GM19397 (cell line): ENCODE measurements at regions not wholly inside any gene's neighbourhood (a gene's known extent, or its start where the extent isn't known, plus 50 kb on each side); places are given as distances from the start of the nearest gene placed in this dataset.

Source experiments
- ATAC-seq: cut with Tn5 transposase; IDR thresholded peaks from one replicate; pipeline ENCODE4 v1.9.1; 2021; ENCODE audit warnings: mild to moderate bottlenecking, moderate library complexity; ENCODE audit not compliant: unreplicated experiment

DNA sequence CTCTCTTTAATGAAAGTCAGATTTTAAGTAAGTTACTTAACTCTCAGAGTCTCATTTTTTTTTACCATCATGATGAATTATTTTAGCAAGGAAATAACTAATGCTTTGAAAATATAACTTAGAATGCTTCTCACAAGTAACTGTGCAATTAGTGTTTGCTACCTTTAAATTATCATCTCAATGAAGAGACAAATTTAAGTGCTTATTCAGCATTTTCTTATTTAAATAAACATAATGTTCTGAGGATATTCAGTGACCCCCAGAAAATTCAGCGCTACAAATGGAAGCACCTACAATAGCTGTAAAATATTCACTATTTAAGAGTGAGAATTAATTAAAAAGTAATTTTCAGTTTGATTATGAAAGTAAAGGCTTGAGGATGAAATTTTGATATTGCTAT lies 527.2 kb downstream of the SLITRK1 start:
- no peak for ATAC-seq

DNA sequence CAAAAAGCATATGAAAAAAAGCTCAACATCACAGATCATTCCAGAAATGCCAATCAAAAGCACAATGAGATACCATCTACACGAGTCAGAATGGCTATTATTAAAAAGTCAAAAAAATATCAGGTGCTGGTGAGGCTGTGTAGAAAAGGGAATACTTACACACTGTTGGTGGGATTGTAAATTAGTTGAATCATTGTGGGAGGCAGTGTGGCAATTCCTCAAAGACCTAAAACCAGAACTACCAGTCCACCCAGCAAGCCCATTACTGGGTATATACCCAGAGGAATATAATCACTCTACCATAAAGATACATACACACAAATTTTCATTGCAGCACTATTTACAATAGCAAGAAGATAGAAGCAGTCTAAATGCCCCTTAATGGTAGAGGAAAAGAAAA lies 529.9 kb downstream of the SLITRK1 start:
- ATAC-seq, result no peak

DNA sequence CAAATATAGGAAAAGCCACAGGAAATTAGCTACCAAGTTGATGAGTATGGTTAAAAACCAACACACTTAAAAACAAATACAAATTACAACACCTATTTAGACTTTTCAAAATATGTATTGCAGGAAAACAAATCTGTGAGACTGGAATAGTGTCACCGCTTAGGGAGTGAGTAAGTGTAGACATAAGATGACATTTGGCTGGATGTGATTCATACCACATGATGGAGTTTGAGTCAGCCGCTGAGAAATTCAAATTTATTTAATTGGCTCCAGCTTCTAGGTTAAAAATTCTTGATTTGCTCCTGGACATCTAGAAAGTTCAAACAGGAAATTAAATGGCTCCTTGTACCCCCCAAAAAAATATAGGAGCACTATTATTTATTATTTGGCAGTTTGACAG lies 531.7 kb downstream of the SLITRK1 start:
- no peak for ATAC-seq

DNA sequence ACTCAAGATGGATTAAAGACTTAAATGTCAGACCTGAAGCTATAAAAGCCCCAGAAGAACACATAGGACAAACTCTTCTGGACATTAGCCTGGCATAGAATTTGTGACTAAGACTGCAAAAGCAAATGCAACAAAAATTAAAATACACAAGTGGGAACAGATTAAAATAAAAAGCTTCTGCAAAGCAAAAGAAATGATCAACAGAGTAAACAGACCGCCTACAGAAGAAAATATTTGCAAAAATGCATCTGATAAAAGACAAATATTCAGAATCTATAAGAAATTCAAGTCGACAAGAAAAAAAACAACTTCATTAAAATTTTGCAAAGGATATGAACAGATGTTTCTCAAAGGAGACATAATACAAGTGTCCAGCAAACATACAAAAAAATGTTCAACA lies 537.8 kb downstream of the SLITRK1 start:
- no peak for ATAC-seq

DNA sequence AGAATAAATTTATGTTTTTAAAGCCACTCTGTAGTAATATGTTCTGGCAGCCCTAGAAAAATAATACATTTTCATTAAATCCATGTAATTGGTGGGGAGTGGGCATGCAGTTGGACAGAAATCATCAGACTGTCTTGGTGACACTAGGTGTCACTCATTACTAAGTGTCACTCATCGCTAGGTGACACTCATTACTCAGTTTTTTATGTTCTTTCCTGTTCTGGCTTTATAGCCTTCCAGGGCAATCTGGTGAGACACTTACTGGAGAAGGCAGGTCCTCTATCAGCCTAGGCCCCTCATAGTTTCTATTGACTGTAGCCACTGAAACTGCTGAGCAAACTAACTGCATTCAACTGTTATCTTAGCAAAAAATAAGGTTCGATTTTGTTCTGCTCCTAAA lies 542.1 kb downstream of the SLITRK1 start:
- no peak for ATAC-seq

DNA sequence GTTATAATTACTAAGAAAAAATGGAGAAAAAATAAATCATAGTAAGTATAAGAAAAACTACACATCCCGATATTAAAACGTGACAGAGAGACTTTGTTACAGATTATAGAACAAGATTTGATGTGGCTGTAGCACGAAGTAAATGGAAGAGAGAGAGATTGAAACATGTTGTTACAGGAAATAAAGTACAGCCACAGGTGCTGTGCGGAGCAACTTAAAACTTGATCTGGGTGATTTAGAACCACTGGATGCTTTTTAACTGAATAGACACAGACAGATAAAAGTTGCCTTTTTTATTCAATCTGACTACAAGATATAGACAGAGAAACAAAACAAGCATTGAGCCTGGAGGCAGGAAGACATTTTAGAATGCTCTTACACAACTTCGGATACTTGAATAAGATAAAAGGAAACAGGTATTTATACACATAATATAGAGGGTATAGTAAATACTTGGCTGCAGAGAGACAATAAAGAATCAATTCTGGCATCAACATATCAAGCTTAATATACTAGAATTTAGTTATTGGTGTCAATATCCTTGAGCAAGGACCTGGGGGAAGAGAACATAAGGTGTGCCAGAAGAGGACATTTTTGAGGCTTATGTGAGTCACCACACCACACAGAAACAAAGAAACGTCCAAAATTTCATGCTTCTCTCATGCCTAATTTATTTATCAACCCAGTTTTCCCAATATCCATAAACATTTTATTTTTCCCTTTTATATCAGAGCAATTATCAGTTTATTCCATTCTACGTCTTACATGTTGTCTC lies 548.5 kb downstream of the SLITRK1 start:
- ATAC-seq, result no peak

DNA sequence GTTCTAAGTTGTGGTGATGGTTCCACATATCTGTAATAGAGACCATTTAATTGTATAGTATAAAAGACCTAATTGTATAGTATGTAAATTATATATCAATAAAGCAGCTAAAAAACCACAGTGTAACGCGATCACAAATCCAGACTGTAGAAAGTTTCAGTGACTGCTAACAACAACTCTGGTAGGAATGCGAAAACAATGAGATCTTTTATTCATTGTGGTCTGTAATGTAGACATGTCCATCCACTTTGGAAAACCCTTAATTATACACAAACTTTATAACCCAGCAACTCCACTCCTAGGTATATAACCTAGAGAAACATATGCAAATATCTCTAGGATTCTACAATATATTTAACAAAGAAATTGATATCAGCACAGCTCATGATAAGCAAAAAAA lies 549.5 kb downstream of the SLITRK1 start:
- no peak for ATAC-seq

DNA sequence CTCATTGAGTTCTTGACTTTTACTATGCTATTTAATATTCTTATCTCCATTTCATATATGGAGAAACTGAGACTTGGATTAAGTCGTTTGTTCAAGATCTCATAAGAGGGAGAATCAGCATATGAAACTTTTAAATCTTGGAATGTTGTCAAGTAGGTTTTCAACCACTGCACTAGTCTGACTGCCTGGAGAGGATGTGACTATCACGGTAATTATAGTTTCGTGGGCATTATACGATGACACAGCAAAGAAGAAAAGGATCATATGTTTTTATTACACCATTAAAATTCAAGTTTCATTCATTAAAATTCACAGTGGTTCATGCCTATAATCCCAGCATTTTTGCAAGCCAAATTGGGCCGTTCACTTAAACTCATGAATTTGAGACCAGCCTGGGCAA lies 555.2 kb downstream of the SLITRK1 start:
- no peak for ATAC-seq

DNA sequence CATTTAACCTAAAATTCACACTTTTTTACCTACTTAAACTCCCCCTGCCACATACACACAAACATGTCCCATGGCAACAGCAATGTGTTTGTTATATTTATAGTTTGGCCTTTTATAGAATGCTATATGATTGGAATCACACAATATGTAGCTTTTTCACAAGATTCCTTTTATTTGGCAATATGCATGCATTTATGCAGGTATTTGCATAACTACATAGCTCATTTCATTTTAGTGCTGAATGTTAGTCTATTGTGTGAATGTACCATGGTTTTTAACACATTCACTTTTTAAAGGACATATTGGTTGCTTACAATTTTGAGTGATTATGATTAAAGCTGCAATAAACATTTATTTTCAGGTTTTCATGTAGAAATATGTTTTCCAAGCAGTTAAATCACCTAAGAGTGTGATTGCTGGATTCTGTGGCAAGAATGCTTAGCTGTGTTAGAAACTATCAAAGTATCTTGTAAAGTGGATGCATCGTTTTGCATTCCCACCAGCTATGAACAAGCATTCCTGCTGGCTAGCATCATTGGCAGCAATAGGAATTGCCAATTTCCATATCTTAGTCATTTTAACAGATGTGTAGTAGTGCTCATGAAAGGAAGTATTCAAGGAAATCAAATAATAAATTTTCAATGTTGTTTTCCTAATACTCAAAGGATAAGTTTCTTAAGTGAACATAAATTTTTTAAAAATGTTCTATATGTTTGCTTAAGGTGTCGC lies 557.0 kb downstream of the SLITRK1 start:
- ATAC-seq, result no peak

DNA sequence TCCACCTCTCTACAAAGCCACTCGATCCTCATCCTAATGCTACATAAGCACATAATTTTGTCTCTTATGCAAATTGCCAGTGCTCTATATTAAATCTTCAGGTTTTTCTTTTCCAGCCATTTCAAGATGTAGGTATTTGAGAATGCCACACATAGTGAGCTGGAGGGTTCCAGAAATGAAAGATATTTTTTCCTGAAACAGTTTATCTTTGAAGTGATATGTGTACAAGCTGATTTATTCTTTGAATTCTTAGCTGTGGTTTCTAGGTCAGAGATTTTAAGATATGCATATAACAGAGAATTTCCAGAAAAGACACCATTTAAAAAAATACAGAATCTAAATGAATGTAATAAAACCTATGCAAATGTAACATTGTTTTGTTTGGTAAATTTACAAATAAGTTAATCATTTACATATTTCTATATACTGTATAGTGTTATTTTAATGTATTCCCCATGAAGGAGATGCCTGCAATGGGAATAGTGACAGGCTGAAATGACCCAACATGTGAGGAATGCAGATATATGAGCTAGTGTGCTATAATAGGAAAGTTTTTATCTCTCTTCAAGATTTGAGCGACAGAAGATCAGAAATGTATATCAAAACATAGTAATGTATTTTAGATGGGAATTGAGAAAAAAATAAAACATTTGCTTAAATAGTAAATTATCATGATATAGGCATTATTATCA lies 570.2 kb downstream of the SLITRK1 start:
- ATAC-seq, result no peak

DNA sequence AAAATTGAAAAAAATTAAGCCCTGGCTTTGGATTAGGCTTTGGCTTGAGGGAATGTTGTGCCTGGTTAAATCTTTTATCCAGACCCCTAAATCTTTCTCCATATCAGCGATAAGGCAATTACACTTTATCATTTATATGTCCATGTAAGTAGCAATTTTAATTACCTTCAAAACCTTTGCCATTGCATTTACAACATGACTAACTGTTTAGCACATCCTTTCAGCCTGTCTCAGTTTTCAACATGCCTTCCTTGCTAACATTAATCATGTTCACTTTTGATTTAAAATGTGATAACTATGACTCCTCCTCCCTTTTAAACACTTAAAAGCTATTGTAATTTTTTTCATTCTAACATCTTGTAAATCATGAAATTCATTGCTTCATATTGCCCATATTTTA lies 583.7 kb downstream of the SLITRK1 start:
- no peak for ATAC-seq

DNA sequence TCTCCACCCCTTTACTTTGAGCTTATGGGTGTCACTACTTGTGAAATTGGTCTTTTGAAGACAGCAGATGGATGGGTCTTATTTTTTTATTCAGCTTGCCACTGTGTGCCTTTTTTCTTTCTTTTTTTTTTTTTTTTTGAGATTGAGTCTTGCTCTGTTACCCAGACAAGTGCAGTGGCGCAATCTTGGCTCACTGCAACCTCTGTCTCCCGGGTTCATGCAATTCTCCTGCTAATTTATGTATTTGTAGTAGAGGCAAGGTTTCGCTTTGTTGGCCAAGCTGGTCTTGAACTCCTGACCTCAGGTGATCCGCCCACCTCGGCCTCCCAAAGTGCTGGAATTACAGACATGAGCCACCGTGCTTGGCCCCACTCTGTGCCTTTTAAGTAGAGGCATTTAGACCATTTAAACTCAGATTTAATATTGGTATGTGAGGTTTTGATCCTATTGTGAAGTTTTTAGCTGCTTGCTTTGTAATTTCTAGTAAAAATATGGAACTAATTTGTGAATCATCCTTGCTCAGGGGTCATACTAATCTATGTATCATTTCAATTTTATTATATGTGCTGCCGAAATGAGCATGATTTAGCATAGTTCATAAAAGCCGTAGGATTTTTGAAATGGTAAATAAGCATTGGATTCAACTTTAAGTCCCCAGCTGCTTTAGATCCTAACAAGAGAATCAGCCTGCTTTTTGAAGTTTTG lies 584.5 kb downstream of the SLITRK1 start:
- ATAC-seq, result no peak

DNA sequence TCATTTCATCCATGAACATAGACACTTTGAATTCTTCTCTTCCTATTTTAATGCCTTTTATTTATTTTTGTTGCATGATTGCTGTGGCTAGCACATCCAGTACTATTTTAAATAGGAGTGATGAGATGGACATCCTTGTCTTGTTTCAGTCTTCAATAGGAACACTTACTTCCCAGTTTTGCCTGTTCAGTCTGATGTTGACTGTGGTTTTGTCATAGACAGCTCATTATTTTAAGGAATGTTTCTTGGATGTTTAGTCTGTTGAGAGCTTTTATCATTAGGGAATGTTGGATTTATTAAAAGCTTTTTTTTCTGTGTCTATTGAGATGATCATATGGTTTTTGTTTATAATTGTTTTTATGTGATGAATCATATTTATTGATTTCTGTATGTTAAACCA lies 586.6 kb downstream of the SLITRK1 start:
- no peak for ATAC-seq

DNA sequence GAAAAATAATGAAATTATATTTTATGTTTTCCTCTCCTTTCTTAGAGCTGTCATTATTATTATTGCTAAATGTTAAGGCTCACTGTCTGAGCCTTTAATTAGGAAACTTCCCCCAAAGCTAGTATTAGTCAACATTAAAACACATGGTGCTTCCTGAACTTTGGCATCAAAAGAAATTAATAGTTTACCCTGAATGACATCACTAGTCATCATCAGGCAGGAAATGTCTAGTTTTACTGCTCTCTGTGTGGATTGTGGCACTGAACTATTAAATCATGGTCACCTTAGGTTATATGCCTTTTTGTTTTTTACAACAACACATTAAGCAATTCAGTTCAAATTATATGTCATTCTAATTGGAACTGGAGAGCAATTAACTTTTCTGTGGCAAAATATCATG lies 595.5 kb downstream of the SLITRK1 start:
- no peak for ATAC-seq

DNA sequence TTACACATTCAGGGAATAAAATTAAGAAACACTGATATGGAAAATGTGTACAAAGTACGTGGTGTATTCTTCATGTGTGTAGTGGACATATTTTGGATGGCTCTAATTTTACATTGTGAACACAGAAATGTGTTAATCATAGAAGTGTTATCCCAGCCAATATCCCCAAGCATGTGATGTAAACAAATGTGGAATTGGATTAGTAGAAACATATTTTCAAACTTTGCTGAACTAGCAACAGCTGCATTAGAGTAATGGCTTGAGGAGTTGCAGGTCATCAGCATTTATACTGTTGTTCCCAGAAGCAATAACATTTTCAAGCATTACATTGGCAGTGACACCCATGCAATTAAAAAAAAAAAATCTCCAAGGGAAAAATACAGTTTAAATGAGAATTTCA lies 600.6 kb downstream of the SLITRK1 start:
- no peak for ATAC-seq

DNA sequence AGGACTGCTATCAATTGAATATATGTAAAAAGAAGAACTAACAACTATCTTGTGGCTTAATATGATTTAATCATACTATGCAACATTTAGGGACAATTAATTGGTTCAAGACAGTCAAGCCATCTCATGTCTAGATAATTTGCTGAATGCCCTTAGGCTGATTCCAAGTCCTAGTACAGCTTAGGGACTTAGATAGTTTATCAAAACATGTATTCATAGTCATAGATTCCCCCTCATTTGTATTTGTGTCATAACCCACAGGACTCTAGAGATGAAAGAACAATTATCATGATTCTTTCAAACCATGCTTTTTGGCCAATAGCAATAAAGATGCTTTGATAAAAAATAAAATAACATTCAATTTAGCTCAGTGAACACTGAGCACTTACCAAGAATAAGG lies 607.6 kb downstream of the SLITRK1 start:
- ATAC-seq, result no peak

DNA sequence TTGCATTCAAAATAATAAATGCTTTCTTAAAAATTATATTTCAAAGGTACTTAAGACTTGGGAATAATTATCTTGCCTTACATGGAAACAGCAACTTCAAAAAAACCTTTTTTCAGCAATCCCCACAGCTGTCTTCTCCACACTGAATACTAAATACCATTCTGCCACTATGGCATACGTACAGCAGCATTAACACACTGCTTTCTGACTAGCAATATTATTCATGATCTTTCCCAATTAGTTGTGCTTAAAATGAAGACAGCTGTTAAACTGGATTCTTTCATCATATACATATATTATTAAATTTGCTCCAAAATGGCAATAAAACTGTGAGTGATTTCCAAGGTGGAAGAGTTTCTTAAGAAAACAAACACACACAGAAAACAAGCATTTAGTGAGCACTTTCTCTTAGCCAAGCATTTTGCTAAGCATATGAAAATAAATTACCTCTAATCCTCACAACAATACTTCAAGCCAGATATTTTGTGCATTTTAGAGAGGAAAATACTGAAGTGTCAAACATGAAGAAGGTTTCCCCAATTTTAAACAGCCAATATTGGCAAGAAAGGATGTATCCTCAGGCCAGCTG lies 609.5 kb downstream of the SLITRK1 start:
- no peak for ATAC-seq

DNA sequence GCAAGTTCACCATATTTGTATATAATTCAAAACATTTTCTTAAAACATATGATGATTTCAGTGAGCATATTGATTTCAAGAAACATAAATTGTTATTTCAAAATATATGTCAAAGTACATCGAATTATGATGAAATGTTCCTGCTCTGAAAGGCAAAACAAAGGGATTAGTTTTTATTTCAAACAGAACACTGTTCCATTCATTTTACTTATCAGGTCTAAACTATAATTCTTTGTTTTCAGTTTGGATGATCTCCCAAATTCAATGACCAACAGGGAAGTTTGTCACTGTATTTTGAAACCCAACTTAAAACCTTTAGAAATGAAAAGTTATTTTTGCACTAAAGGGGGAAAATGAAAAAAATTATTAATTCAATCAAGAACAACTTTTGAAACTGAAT lies 610.2 kb downstream of the SLITRK1 start:
- ATAC-seq, result no peak

DNA sequence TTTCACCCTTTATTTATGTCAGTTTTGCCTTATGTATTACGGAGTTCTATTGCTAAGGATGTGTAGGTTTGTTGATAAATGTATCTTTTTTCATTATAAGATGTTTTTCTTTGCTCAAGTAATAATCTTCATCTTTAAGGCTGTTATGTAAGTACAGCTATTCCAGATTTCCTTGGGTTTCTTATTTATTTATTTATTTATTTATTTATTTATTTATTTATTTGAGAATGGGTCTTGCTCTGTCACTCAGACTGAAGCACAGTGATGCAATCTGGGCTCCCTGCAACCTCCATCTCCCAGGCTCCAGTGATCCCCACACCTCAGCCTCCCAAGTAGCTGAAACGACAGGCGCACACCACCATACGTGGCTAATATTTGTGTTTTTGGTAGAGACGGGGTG lies 617.0 kb downstream of the SLITRK1 start:
- no peak for ATAC-seq

DNA sequence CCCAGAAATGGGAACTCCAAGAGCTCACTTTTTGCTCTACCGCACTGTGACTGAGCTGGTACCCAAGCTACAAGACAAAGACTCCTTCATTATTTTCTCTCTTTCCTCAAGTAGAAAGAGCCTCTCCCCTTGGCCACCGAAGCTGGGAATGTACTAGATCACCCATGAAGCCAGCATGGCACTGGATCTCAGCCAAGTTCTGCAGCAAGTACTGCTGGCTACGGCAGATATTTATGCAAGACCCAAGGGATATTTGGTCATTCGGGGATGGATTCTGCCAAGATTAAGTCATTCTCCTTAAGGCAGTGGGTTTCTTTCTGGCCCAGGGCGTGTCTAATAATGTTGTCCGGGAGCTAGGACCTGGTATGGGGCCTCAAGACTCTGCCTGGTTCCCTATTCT lies 633.5 kb downstream of the SLITRK1 start:
- no peak for ATAC-seq

DNA sequence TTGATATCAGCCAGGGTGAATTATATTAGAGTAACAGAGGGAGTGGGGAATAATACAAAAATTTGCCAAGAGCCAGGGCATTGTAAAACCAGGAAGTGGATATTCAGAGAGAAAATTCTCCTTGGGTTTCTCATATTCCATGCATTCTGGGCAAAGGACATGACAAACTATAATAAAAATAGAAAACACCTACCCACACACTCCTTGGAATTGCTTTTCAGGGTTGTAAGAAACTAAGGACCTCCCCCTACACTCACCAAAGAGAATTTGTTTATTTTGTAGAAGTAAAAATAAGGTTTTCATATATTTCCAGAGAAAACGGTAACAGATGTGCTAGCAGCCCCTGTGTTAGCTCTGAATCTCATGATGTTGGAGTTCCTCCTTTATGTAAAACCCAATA lies 649.6 kb downstream of the SLITRK1 start:
- no peak for ATAC-seq
